ENCODE measurements at regions not wholly inside any gene's neighbourhood (a gene's known extent, or its start where the extent isn't known, plus 50 kb on each side); places are given as distances from the start of the nearest gene placed in this dataset.
"Not testable (repeated sequence)": the region's sequence is repeated elsewhere in the genome, so short reads cannot be mapped to it uniquely, and the experiment has no call there.

GRCh38 chr3:106473576-106474475 lies 605.0 kb upstream of the CBLB start:
- no peak for TF ChIP-seq CTCF (IDR thresholded peaks at IDR 0.05)
- no peak for TF ChIP-seq POLR2A (IDR thresholded peaks at IDR 0.05)
- Histone ChIP-seq H3K27ac (no peak overlapping the region), H3K4me1 (no peaks in the 10 kb centered on the region), H3K4me3 (no peak overlapping the region), H3K36me3 (peaks cover 0 to 4% of the 10 kb centered on the region in 2 donors), H3K9me3 (no peaks in the 10 kb centered on the region), H3K27me3 (no peaks in the 10 kb centered on the region)
- intact Hi-C loops (cut with DNase I; ENCODE audit: low total_unique reads), result no loop called here
- DNase-seq, result no peak

- DNase-seq, result no peak
- TF ChIP-seq CTCF (IDR thresholded peaks at IDR 0.05) (no peak), POLR2A (IDR thresholded peaks at IDR 0.05) (no peak)
- Histone ChIP-seq H3K27ac (no peak overlapping the region), H3K27me3 (no peaks in the 10 kb centered on the region), H3K4me1 (no peaks in the 10 kb centered on the region), H3K4me3 (no peak overlapping the region), H3K9me3 (no peaks in the 10 kb centered on the region), H3K36me3 (no peaks in the 10 kb centered on the region)
- intact Hi-C loops (cut with DNase I; ENCODE audit: low total_unique reads), result no loop called here
These were observed 613.6 kb upstream of the CBLB start for GRCh38 chr3:106482451-106482850.

- H3K27me3 ChIP-seq, result no peaks in the 10 kb centered on the region
- no peak for DNase-seq
- no peaks in the 10 kb centered on the region for H3K36me3 ChIP-seq
- H3K9me3 ChIP-seq, result no peaks in the 10 kb centered on the region
- H3K4me1 ChIP-seq, result no peaks in the 10 kb centered on the region
- H3K27ac ChIP-seq, result no peak overlapping the region
- intact Hi-C loops (cut with DNase I; ENCODE audit: low total_unique reads), result no loop called here
- no peak for TF ChIP-seq CTCF (IDR thresholded peaks at IDR 0.05)
- no peak for TF ChIP-seq POLR2A (IDR thresholded peaks at IDR 0.05)
- no peak overlapping the region for H3K4me3 ChIP-seq
These were observed 616.4 kb upstream of the CBLB start for GRCh38 chr3:106485217-106485616.

DNA sequence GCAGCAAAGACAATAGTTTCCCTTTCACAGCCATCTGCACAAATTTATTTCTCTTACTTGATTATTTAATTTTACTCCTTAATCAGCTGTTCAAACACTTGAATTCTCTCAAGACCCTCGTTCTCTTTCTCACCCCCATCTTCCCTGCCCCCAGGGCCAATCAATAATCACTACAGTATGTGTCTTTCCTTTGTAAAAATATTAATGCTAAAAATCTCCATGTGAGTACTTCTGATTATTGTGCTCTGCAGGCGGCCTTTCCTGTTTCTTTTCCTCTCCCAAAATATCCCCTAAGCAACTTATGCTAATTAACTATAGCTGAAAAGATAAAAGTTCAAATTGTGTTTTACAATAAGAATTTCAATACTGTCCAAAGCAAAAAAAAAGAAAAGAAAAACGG lies 617.0 kb upstream of the CBLB start:
- H3K4me1 ChIP-seq, result no peaks in the 10 kb centered on the region
- no peak for DNase-seq
- no peak for TF ChIP-seq CTCF (IDR thresholded peaks at IDR 0.05)
- no peak for TF ChIP-seq POLR2A (IDR thresholded peaks at IDR 0.05)
- H3K4me3 ChIP-seq, result no peak overlapping the region
- H3K36me3 ChIP-seq, result no peaks in the 10 kb centered on the region
- H3K27ac ChIP-seq, result no peak overlapping the region
- H3K9me3 ChIP-seq, result no peaks in the 10 kb centered on the region
- intact Hi-C loops (cut with DNase I; ENCODE audit: low total_unique reads), result no loop called here
- no peaks in the 10 kb centered on the region for H3K27me3 ChIP-seq

DNA sequence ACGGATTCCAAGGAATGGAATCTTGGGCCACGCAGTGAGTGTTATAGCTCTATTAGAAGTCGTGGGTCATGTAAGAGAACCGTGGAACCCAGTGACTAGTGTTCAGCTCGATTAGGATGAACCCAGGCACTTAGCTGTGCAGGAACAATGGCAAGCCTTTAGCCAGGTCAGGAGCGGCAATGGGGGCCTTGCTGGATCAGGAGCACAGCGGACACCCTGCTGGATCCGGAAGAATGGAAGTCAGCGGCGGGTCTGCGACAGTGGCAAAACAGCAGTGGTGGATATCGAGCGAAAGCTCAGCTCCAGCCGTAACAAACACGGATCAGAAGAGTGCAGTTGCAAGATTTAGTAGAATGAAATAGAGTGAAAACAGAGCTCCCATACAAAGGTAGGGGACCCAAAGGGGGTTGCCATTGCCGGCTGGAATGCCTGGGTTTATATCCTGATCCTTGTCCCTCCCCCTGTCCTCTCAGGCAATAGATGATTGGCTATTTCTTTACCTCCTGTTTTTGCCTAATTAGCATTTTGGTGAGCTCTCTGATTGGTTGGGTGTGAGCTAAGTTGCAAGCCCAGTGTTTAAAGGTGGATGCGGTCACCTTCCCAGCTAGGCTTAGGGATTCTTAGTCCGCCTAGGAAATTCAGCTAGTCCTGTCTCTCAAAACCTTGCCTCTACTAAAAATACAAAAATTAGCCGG lies 618.3 kb upstream of the CBLB start:
- DNase-seq; H3K27me3 ChIP-seq; H3K4me3 ChIP-seq; intact Hi-C loops (cut with DNase I; ENCODE audit: low total_unique reads); H3K4me1 ChIP-seq; H3K36me3 ChIP-seq; H3K9me3 ChIP-seq; H3K27ac ChIP-seq: not testable (repeated sequence)

Measured in uterus (tissue), 3 donors.